ENCODE measurements at regions not wholly inside any gene's neighbourhood (a gene's known extent, or its start where the extent isn't known, plus 50 kb on each side); places are given as distances from the start of the nearest gene placed in this dataset.
"Not testable (repeated sequence)": the region's sequence is repeated elsewhere in the genome, so short reads cannot be mapped to it uniquely, and the experiment has no call there.

GRCh38 chr13:60275208-60275607 lies 111.5 kb upstream of the DIAPH3 start:
- Histone ChIP-seq H3K36me3 (ENCODE audit: control insufficient read depth in 2 of 2, extremely low read depth in 1 of 2, insufficient read depth in 1 of 2, low read length in 1 of 2) (no peaks in the 10 kb centered on the region), H3K27ac (ENCODE audit: low read length) (no peak overlapping the region), H3K4me1 (ENCODE audit: control insufficient read depth in 1 of 2, extremely low read depth in 1 of 2, insufficient read depth in 2 of 2, low read length in 2 of 2) (no peaks in the 10 kb centered on the region), H3K9me3 (no peaks in the 10 kb centered on the region), H3K27me3 (replicated peaks in 1 of 2; ENCODE audit: control insufficient read depth in 2 of 2, extremely low read depth in 1 of 2, insufficient read depth in 2 of 2, low read length in 1 of 2) (peaks cover 0 to 5% of the 10 kb centered on the region in 2 experiments), H3K4me3 (ENCODE audit: control insufficient read depth in 1 of 2, extremely low read depth in 1 of 2, low read length in 1 of 2) (no peak overlapping the region)
- no peak for ATAC-seq (replicated peaks in 1 of 4)
- H3K4me1 Mint-ChIP-seq, result peaks cover 0 to 3% (median 0%) of the 10 kb centered on the region in 3 donors
- DNase-seq, result no peak
- no peak overlapping the region for H3K27ac Mint-ChIP-seq
- WGBS (ENCODE audit: insufficient coverage), result 88% methylated on average over 6 of the region's 9 CpGs
- H3K9me3 Mint-ChIP-seq, result no peaks in the 10 kb centered on the region
- H3K36me3 Mint-ChIP-seq, result no peaks in the 10 kb centered on the region
- H3K27me3 Mint-ChIP-seq, result peaks cover 3 to 8% of the 10 kb centered on the region in 2 donors
- ChIA-PET CTCF (no interaction called here), POLR2A (no interaction called here)
- H3K4me3 Mint-ChIP-seq, result no peak overlapping the region

GRCh38 chr13:60280524-60280923 lies 116.5 kb upstream of the TDRD3 start:
- no CpG with 5 or more reads among the region's 1 CpG for WGBS (ENCODE audit: insufficient coverage)
- H3K27me3 Mint-ChIP-seq, result peaks cover 9 to 17% of the 10 kb centered on the region in 2 donors
- ATAC-seq (replicated peaks in 1 of 4); H3K4me3 ChIP-seq (ENCODE audit: control insufficient read depth in 1 of 2, extremely low read depth in 1 of 2, low read length in 1 of 2); H3K4me3 Mint-ChIP-seq; H3K4me1 Mint-ChIP-seq; H3K27ac ChIP-seq (ENCODE audit: low read length); DNase-seq; H3K27me3 ChIP-seq (replicated peaks in 1 of 2; ENCODE audit: control insufficient read depth in 2 of 2, extremely low read depth in 1 of 2, insufficient read depth in 2 of 2, low read length in 1 of 2); CTCF ChIA-PET; H3K36me3 ChIP-seq (ENCODE audit: control insufficient read depth in 2 of 2, extremely low read depth in 1 of 2, insufficient read depth in 1 of 2, low read length in 1 of 2); H3K4me1 ChIP-seq (ENCODE audit: control insufficient read depth in 1 of 2, extremely low read depth in 1 of 2, insufficient read depth in 2 of 2, low read length in 2 of 2); H3K27ac Mint-ChIP-seq; POLR2A ChIA-PET; H3K9me3 Mint-ChIP-seq; H3K9me3 ChIP-seq; H3K36me3 Mint-ChIP-seq: not testable (repeated sequence)

GRCh38 chr13:60282186-60282585 lies 114.8 kb upstream of the TDRD3 start:
- Histone ChIP-seq H3K27me3 (replicated peaks in 1 of 2; ENCODE audit: control insufficient read depth in 2 of 2, extremely low read depth in 1 of 2, insufficient read depth in 2 of 2, low read length in 1 of 2) (peaks cover 0 to 9% of the 10 kb centered on the region in 2 experiments), H3K4me1 (ENCODE audit: control insufficient read depth in 1 of 2, extremely low read depth in 1 of 2, insufficient read depth in 2 of 2, low read length in 2 of 2) (no peaks in the 10 kb centered on the region), H3K27ac (ENCODE audit: low read length) (no peak overlapping the region), H3K36me3 (ENCODE audit: control insufficient read depth in 2 of 2, extremely low read depth in 1 of 2, insufficient read depth in 1 of 2, low read length in 1 of 2) (no peaks in the 10 kb centered on the region), H3K4me3 (ENCODE audit: control insufficient read depth in 1 of 2, extremely low read depth in 1 of 2, low read length in 1 of 2) (no peak overlapping the region), H3K9me3 (no peaks in the 10 kb centered on the region)
- no CpG with 5 or more reads among the region's 2 CpGs for WGBS (ENCODE audit: insufficient coverage)
- H3K27ac Mint-ChIP-seq, result no peak overlapping the region
- DNase-seq (no peak), ATAC-seq (replicated peaks in 1 of 4) (no peak)
- H3K9me3 Mint-ChIP-seq, result no peaks in the 10 kb centered on the region
- H3K4me3 Mint-ChIP-seq, result no peak overlapping the region
- H3K27me3 Mint-ChIP-seq, result peaks cover 13 to 17% of the 10 kb centered on the region in 2 donors
- ChIA-PET POLR2A (no interaction called here), CTCF (no interaction called here)
- no peaks in the 10 kb centered on the region for H3K4me1 Mint-ChIP-seq
- no peaks in the 10 kb centered on the region for H3K36me3 Mint-ChIP-seq

- Histone ChIP-seq H3K36me3 (ENCODE audit: control insufficient read depth in 2 of 2, extremely low read depth in 1 of 2, insufficient read depth in 1 of 2, low read length in 1 of 2) (no peaks in the 10 kb centered on the region), H3K9me3 (no peaks in the 10 kb centered on the region), H3K27me3 (replicated peaks in 1 of 2; ENCODE audit: control insufficient read depth in 2 of 2, extremely low read depth in 1 of 2, insufficient read depth in 2 of 2, low read length in 1 of 2) (peaks cover 0 to 9% of the 10 kb centered on the region in 2 experiments), H3K4me3 (ENCODE audit: control insufficient read depth in 1 of 2, extremely low read depth in 1 of 2, low read length in 1 of 2) (no peak overlapping the region), H3K27ac (ENCODE audit: low read length) (no peak overlapping the region), H3K4me1 (ENCODE audit: control insufficient read depth in 1 of 2, extremely low read depth in 1 of 2, insufficient read depth in 2 of 2, low read length in 2 of 2) (no peaks in the 10 kb centered on the region)
- POLR2A ChIA-PET, result no interaction called here
- no peak overlapping the region for H3K4me3 Mint-ChIP-seq
- H3K4me1 Mint-ChIP-seq, result no peaks in the 10 kb centered on the region
- no peak overlapping the region for H3K27ac Mint-ChIP-seq
- H3K27me3 Mint-ChIP-seq, result peaks cover 13 to 17% of the 10 kb centered on the region in 2 donors
- CTCF ChIA-PET, result interaction anchor here in 1 of 2 donors (0.8 kb wide), 1 partner anchor 50 kb away, joined by 4 read pairs; no protein-coding TSS in a partner anchor
- H3K36me3 Mint-ChIP-seq, result no peaks in the 10 kb centered on the region
- no peak for ATAC-seq (replicated peaks in 1 of 4)
- no peaks in the 10 kb centered on the region for H3K9me3 Mint-ChIP-seq
- DNase-seq, result no peak
- WGBS (ENCODE audit: insufficient coverage), result no CpG with 5 or more reads among the region's 1 CpG
Observed at GRCh38 chr13:60282708-60283107, 114.3 kb upstream of the TDRD3 start.

- Histone ChIP-seq H3K27ac (ENCODE audit: low read length) (no peak overlapping the region), H3K4me1 (ENCODE audit: control insufficient read depth in 1 of 2, extremely low read depth in 1 of 2, insufficient read depth in 2 of 2, low read length in 2 of 2) (no peaks in the 10 kb centered on the region), H3K9me3 (no peaks in the 10 kb centered on the region), H3K36me3 (ENCODE audit: control insufficient read depth in 2 of 2, extremely low read depth in 1 of 2, insufficient read depth in 1 of 2, low read length in 1 of 2) (no peaks in the 10 kb centered on the region), H3K27me3 (replicated peaks in 1 of 2; ENCODE audit: control insufficient read depth in 2 of 2, extremely low read depth in 1 of 2, insufficient read depth in 2 of 2, low read length in 1 of 2) (peaks cover 0 to 3% of the 10 kb centered on the region in 2 experiments), H3K4me3 (ENCODE audit: control insufficient read depth in 1 of 2, extremely low read depth in 1 of 2, low read length in 1 of 2) (no peak overlapping the region)
- no peak overlapping the region for H3K27ac Mint-ChIP-seq
- peaks cover 4 to 9% of the 10 kb centered on the region in 2 donors for H3K27me3 Mint-ChIP-seq
- POLR2A ChIA-PET, result no interaction called here
- no peaks in the 10 kb centered on the region for H3K4me1 Mint-ChIP-seq
- H3K36me3 Mint-ChIP-seq, result no peaks in the 10 kb centered on the region
- CTCF ChIA-PET, result interaction anchor here in 1 of 2 donors (0.7 kb wide), 1 partner anchor 402 kb away, joined by 4 read pairs; no protein-coding TSS in a partner anchor
- H3K4me3 Mint-ChIP-seq, result no peak overlapping the region
- ATAC-seq (replicated peaks in 1 of 4) (no peak), DNase-seq (no peak)
- no CpG with 5 or more reads among the region's 10 CpGs for WGBS (ENCODE audit: insufficient coverage)
- H3K9me3 Mint-ChIP-seq, result no peaks in the 10 kb centered on the region
Observed at GRCh38 chr13:60286707-60287106, 110.3 kb upstream of the TDRD3 start.

- Mint-ChIP-seq H3K4me1 (no peaks in the 10 kb centered on the region), H3K4me3 (no peak overlapping the region), H3K36me3 (no peaks in the 10 kb centered on the region), H3K9me3 (no peaks in the 10 kb centered on the region), H3K27ac (no peak overlapping the region), H3K27me3 (peaks cover 4% of the 10 kb centered on the region in 2 donors)
- Histone ChIP-seq H3K27me3 (replicated peaks in 1 of 2; ENCODE audit: control insufficient read depth in 2 of 2, extremely low read depth in 1 of 2, insufficient read depth in 2 of 2, low read length in 1 of 2) (peaks cover 0 to 3% of the 10 kb centered on the region in 2 experiments), H3K4me1 (ENCODE audit: control insufficient read depth in 1 of 2, extremely low read depth in 1 of 2, insufficient read depth in 2 of 2, low read length in 2 of 2) (no peaks in the 10 kb centered on the region), H3K36me3 (ENCODE audit: control insufficient read depth in 2 of 2, extremely low read depth in 1 of 2, insufficient read depth in 1 of 2, low read length in 1 of 2) (no peaks in the 10 kb centered on the region), H3K4me3 (ENCODE audit: control insufficient read depth in 1 of 2, extremely low read depth in 1 of 2, low read length in 1 of 2) (no peak overlapping the region), H3K27ac (ENCODE audit: low read length) (no peak overlapping the region), H3K9me3 (no peaks in the 10 kb centered on the region)
- no peak for ATAC-seq (replicated peaks in 1 of 4)
- ChIA-PET CTCF (no interaction called here), POLR2A (no interaction called here)
- DNase-seq, result no peak
- WGBS (ENCODE audit: insufficient coverage), result 100% methylated on average over 4 of the region's 6 CpGs
Observed at GRCh38 chr13:60288569-60288968, 108.5 kb upstream of the TDRD3 start.

- Mint-ChIP-seq H3K36me3 (no peaks in the 10 kb centered on the region), H3K4me3 (no peak overlapping the region), H3K4me1 (no peaks in the 10 kb centered on the region), H3K27ac (no peak overlapping the region), H3K27me3 (peaks cover 9 to 14% of the 10 kb centered on the region in 2 donors), H3K9me3 (no peaks in the 10 kb centered on the region)
- Histone ChIP-seq H3K36me3 (ENCODE audit: control insufficient read depth in 2 of 2, extremely low read depth in 1 of 2, insufficient read depth in 1 of 2, low read length in 1 of 2) (no peaks in the 10 kb centered on the region), H3K27me3 (replicated peaks in 1 of 2; ENCODE audit: control insufficient read depth in 2 of 2, extremely low read depth in 1 of 2, insufficient read depth in 2 of 2, low read length in 1 of 2) (no peaks in the 10 kb centered on the region), H3K27ac (ENCODE audit: low read length) (no peak overlapping the region), H3K9me3 (no peaks in the 10 kb centered on the region), H3K4me3 (ENCODE audit: control insufficient read depth in 1 of 2, extremely low read depth in 1 of 2, low read length in 1 of 2) (no peak overlapping the region), H3K4me1 (ENCODE audit: control insufficient read depth in 1 of 2, extremely low read depth in 1 of 2, insufficient read depth in 2 of 2, low read length in 2 of 2) (no peaks in the 10 kb centered on the region)
- 38% methylated on average over 3 of the region's 7 CpGs for WGBS (ENCODE audit: insufficient coverage)
- DNase-seq, result no peak
- CTCF ChIA-PET, result no interaction called here
- POLR2A ChIA-PET, result no interaction called here
- no peak for ATAC-seq (replicated peaks in 1 of 4)
Observed at GRCh38 chr13:60303166-60303565, 93.9 kb upstream of the TDRD3 start.

Data from T-cell (primary cell).